ENCODE measurements at regions not wholly inside any gene's neighbourhood (a gene's known extent, or its start where the extent isn't known, plus 50 kb on each side); places are given as distances from the start of the nearest gene placed in this dataset.

DNA sequence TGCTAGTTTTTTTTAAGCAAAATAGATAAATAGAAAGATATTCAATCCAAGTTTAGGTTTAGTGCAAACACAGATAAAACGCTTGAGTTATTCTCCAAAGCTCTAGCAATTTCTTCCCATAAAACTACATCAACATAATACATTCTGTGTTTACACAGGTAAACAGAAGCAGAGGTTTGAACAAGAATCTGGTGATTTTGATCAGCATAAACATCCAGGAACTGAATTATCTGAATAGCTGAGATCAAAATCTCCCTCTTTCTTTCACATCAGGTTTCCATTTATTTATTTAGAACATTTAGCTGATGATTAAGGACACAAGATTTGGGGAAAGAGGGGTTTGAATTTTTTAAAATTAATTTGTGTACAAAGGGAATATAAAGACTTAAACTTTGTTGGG lies 1564.6 kb downstream of the MRPL39 start:
- TF ChIP-seq TEAD4 (IDR thresholded peaks at IDR 0.05) (no peak), CREB1 (IDR thresholded peaks at IDR 0.05; ENCODE audit: low read depth) (no peak), RAD21 (IDR thresholded peaks at IDR 0.05; ENCODE audit: low read depth) (no peak), ZBTB7A (IDR thresholded peaks at IDR 0.05; ENCODE audit: low read depth) (no peak), TAF1 (IDR thresholded peaks at IDR 0.05; ENCODE audit: low read depth) (no peak), EP300 (IDR thresholded peaks at IDR 0.05; ENCODE audit: borderline replicate concordance) (no peak), YY1 (IDR thresholded peaks at IDR 0.05; ENCODE audit: low read depth) (no peak), EGR1 (IDR thresholded peaks at IDR 0.05) (no peak), NFIC (IDR thresholded peaks at IDR 0.05) (no peak)
- TF ChIP-seq, protein P1, sequence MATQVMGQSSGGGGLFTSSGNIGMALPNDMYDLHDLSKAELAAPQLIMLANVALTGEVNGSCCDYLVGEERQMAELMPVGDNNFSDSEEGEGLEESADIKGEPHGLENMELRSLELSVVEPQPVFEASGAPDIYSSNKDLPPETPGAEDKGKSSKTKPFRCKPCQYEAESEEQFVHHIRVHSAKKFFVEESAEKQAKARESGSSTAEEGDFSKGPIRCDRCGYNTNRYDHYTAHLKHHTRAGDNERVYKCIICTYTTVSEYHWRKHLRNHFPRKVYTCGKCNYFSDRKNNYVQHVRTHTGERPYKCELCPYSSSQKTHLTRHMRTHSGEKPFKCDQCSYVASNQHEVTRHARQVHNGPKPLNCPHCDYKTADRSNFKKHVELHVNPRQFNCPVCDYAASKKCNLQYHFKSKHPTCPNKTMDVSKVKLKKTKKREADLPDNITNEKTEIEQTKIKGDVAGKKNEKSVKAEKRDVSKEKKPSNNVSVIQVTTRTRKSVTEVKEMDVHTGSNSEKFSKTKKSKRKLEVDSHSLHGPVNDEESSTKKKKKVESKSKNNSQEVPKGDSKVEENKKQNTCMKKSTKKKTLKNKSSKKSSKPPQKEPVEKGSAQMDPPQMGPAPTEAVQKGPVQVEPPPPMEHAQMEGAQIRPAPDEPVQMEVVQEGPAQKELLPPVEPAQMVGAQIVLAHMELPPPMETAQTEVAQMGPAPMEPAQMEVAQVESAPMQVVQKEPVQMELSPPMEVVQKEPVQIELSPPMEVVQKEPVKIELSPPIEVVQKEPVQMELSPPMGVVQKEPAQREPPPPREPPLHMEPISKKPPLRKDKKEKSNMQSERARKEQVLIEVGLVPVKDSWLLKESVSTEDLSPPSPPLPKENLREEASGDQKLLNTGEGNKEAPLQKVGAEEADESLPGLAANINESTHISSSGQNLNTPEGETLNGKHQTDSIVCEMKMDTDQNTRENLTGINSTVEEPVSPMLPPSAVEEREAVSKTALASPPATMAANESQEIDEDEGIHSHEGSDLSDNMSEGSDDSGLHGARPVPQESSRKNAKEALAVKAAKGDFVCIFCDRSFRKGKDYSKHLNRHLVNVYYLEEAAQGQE (IDR thresholded peaks at IDR 0.05; ENCODE audit: low read depth), result no peak
- TF ChIP-seq, protein P2, sequence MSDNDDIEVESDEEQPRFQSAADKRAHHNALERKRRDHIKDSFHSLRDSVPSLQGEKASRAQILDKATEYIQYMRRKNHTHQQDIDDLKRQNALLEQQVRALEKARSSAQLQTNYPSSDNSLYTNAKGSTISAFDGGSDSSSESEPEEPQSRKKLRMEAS (IDR thresholded peaks at IDR 0.05), result no peak
- TF ChIP-seq, protein P3, sequence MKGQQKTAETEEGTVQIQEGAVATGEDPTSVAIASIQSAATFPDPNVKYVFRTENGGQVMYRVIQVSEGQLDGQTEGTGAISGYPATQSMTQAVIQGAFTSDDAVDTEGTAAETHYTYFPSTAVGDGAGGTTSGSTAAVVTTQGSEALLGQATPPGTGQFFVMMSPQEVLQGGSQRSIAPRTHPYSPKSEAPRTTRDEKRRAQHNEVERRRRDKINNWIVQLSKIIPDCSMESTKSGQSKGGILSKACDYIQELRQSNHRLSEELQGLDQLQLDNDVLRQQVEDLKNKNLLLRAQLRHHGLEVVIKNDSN (IDR thresholded peaks at IDR 0.05), result no peak
